GM12873 (cell line): ENCODE measurements at regions not wholly inside any gene's neighbourhood (a gene's known extent, or its start where the extent isn't known, plus 50 kb on each side); places are given as distances from the start of the nearest gene placed in this dataset.

ENCODE experiments used
- TF ChIP-seq, protein P1 (sequence below): IDR thresholded peaks from 2 replicates; pipeline ENCODE4 v1.5.1; 2012; ENCODE audit warnings: low read depth, mild to moderate bottlenecking, moderate library complexity, low read length, control low read depth; ENCODE audit not compliant: insufficient read depth; ENCODE audit errors: missing control alignments

DNA sequence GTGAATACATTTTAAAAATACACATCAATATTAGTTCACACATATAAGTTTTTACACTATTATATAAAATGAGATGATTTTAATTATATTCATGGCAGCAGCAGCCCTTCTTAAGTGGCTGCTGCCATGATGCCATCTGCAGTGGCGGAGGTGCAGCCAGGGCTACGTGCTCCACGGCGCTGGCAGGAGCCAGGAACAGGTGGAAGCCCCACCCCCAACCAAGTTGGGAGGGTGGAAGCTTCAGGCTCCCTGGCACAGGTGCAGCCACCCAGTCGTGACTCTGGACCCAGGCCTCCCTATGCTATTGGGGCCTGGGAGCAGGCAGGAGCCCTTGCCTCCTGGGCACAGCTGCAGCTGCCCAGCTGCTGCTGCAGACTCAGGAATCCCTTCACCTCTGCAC lies 646.9 kb upstream of the PCDH9 start:
- TF ChIP-seq, protein P1, sequence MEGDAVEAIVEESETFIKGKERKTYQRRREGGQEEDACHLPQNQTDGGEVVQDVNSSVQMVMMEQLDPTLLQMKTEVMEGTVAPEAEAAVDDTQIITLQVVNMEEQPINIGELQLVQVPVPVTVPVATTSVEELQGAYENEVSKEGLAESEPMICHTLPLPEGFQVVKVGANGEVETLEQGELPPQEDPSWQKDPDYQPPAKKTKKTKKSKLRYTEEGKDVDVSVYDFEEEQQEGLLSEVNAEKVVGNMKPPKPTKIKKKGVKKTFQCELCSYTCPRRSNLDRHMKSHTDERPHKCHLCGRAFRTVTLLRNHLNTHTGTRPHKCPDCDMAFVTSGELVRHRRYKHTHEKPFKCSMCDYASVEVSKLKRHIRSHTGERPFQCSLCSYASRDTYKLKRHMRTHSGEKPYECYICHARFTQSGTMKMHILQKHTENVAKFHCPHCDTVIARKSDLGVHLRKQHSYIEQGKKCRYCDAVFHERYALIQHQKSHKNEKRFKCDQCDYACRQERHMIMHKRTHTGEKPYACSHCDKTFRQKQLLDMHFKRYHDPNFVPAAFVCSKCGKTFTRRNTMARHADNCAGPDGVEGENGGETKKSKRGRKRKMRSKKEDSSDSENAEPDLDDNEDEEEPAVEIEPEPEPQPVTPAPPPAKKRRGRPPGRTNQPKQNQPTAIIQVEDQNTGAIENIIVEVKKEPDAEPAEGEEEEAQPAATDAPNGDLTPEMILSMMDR = no peak

DNA sequence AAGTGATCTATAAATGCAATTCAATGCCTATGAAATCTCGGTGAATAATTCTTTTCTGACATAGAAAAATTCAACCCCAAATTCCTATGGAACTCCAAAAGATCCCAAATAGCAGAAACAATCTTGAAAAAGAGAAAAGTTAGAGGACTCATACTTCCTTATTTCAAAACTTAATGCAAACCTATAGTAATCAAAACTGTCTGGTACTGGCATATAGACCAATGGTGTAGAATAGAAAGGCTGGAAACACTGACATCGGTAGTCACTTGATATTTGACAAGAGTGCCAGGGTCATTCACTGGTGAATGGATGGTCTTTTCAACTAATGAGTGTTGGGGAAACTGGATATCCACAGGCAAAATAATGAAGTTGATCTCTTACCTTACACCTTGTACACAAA lies 637.1 kb upstream of the PCDH9 start:
- TF ChIP-seq, protein P1 = no peak

DNA sequence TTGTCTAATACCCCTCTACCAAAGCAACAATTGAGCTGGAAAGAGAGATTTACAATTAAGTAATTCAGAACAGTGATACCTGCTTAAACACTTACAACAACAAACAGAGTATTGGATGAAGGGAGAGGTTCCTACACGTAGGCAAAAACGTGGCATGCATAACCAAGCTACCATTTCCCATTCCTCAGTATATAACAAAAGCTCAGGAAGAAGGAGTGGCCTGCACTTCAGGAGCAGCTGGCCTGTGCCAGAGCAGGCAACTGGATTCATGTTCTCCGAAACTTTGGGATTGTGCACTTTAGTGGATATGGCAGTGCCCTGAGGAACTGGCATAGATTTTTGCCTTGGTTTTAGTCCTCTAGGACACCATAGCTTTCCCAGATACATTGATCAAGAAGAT lies 630.2 kb upstream of the PCDH9 start:
- TF ChIP-seq, protein P1 = no peak

DNA sequence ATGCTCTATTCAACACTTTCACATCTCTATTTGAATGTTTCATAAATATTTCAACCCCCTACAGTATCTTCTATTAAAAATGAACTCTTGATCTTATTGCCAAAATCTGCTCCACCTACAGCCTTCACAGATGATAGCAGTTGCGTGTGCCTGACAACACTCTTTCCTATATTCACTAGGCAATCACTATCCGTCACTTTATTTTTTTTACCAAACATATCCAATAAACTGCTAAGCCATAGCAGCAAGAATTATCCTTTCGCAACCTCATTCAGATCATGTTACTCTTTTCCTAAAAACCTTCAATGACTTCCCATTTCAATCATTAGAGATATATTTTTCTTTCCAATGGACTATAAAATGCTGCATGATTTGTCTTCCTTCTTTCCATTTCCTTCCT lies 629.8 kb upstream of the PCDH9 start:
- TF ChIP-seq, protein P1 = no peak

DNA sequence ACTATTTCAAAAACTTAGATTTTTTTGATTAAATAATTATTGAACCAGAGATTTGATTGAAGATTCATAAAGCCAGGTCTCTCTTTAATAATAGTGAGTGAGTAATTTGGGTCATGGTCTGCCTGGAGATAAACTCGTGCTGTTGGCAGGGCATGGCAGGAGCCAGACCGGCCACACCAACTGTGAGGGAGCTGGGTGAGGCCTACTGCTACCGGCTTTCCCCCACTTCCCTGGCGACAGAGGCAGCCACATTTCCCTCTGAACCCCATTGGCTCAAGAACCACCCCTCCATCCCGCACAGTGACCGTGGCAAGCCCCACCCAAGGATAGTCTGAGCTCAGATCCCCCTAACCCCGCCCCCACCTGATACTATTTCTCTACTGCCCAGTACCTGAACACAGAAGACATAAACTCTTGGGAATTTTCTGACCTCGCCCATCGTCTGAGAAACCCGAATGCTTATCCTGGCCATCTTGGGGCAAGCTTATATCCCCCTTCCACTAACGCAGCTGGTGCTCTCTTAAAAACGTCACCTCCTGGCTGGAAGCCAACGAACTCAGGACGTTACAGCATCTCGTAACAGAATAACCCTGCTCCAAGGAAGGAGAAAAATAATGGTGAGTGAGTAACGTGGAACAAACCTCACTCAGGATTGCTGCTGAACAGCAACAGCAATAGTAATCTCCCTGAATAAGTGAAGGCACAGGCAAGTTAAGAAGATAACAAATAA lies 627.6 kb upstream of the PCDH9 start:
- TF ChIP-seq, protein P1 = no peak

DNA sequence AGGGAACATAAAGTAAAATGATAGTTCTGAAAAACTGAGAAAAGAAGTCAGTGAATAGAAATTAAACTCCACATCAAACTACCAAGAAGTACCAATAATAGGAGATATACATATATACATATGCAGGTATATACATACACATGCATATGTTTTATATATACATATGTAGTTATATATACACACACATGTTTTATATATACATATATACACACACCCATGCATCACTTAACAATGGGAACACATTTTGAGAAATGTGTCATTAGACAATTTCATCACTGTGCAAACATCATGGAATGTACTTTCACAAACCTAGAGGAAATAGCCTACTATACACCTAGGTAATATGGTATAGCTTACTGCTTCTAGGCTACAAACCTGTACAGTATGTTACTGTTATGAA lies 626.8 kb upstream of the PCDH9 start:
- TF ChIP-seq, protein P1 = no peak

DNA sequence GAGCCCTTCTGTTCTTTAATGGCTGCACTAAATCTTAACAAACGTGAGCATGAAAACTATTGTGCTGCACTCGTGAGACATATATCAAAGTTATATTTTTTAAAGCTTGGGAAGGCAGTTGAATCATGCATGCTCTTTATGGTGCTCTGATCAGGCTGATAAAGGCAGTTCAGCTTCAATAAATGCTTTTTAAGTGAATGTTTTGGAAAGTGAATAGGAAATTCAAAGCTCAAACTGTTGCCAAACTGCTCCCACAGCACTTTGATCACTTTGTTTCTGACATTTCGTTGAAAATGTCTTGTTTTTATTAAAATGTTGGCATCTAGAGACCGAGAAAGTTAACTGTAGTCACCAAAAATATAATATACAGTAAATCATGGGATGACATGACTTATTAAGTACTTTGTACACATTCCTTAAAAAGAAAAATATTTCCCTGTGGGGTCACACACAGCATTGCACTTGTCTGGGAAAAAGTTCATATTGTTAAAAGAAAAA lies 625.7 kb upstream of the PCDH9 start:
- TF ChIP-seq, protein P1 = no peak

DNA sequence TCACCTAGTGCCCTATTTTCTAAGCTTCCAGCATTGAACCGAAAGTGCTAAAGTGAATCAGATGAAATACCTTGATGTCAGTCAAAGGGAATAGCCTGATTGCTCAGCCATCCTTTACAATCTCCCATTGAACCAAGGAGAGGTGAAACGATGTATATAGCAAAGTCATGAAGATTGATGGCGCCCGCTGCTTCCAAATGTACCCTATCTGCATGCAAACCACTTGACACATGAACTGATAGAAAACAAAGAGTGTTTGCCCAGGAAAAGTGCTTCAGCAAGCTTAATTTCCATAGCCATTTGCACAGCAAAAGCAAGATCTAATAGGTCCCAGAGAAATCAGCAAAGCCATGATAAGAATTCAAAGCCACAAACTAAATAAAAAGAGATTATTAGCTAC lies 624.9 kb upstream of the PCDH9 start:
- TF ChIP-seq, protein P1 = no peak
